ENCODE measurements at regions not wholly inside any gene's neighbourhood (a gene's known extent, or its start where the extent isn't known, plus 50 kb on each side); places are given as distances from the start of the nearest gene placed in this dataset.

DNA sequence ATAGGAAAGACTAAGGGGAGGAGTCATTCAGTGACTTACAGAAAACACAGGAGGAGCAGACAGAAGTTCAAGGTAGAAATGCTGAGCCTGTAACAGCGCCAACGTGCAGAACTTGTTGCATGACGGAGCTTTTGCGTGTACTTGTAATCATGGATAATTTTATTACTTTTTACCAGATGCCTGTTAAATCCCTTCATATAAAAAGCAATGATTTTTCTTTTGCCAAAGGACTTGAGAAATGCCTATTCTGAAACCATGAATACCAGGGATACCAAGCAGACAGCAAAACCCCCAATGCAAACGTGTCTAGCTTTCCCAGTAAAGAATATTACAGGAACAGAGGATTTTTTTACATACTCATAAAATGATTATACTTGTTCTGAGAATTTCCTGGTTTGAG is 163.6 kb upstream of the GSC start:
- no peaks in the 10 kb centered on the region for H3K36me3 ChIP-seq
- TF ChIP-seq, protein P1, sequence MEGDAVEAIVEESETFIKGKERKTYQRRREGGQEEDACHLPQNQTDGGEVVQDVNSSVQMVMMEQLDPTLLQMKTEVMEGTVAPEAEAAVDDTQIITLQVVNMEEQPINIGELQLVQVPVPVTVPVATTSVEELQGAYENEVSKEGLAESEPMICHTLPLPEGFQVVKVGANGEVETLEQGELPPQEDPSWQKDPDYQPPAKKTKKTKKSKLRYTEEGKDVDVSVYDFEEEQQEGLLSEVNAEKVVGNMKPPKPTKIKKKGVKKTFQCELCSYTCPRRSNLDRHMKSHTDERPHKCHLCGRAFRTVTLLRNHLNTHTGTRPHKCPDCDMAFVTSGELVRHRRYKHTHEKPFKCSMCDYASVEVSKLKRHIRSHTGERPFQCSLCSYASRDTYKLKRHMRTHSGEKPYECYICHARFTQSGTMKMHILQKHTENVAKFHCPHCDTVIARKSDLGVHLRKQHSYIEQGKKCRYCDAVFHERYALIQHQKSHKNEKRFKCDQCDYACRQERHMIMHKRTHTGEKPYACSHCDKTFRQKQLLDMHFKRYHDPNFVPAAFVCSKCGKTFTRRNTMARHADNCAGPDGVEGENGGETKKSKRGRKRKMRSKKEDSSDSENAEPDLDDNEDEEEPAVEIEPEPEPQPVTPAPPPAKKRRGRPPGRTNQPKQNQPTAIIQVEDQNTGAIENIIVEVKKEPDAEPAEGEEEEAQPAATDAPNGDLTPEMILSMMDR (IDR thresholded peaks at IDR 0.05; ENCODE audit: borderline replicate concordance) = no peak
- no peak overlapping the region for H3K27ac ChIP-seq (replicated peaks)
- H3K4me3 ChIP-seq = no peak overlapping the region
- intact Hi-C loops (cut with micrococcal nuclease) = no loop called here
- H3K27me3 ChIP-seq (ENCODE audit: low read depth) = peaks cover 8% of the 10 kb centered on the region
- no peaks in the 10 kb centered on the region for H3K9me3 ChIP-seq (replicated peaks)
- no peak for DNase-seq
- peaks cover 16% of the 10 kb centered on the region for H3K4me1 ChIP-seq

DNA sequence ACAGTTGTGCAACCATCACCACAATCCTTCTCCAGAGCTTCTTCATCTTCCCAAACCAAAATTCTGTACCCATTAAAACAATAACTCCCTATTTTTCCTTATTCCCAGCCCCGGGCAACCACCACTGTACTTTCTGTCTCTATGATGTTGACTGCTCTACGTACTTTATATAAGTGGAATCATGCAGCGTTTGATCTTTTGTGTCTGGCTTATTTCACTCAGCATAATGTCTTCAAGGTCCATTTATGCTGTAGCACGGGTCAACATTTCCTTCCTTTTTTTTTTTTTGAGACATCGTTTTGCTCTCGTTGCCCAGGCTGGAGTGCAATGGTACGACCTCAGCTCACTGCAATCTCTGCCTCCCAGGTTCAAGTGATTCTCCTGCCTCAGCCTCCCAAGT is 162.7 kb upstream of the GSC start:
- Histone ChIP-seq H3K27me3 (ENCODE audit: low read depth) (peaks cover 8% of the 10 kb centered on the region), H3K4me3 (no peak overlapping the region), H3K36me3 (no peaks in the 10 kb centered on the region), H3K4me1 (peaks cover 16% of the 10 kb centered on the region), H3K27ac (replicated peaks) (no peak overlapping the region), H3K9me3 (replicated peaks) (no peaks in the 10 kb centered on the region)
- intact Hi-C loops (cut with micrococcal nuclease) = no loop called here
- TF ChIP-seq, protein P1 (IDR thresholded peaks at IDR 0.05; ENCODE audit: borderline replicate concordance) = no peak
- DNase-seq = no peak

DNA sequence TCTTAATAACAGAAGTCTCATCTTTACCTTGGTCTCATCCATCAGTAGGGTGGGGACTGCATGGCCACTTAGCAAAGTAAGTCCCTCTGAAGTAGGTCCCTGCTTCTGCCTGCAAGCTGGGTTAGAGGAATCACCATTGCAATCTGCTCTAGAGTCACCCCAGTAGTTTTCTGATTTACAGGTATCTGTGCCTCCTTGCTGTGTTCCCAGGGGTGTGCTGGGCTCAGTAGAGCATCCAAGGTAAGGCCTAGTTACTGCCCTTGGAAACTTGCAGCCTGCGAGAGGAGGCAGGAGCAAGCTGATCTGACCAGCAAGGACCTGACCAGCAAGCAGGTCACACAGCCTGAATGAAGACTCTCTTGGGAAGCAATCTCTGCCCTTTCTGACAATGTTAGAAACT is 160.8 kb upstream of the GSC start:
- no peaks in the 10 kb centered on the region for H3K4me1 ChIP-seq
- no peaks in the 10 kb centered on the region for H3K36me3 ChIP-seq
- H3K27me3 ChIP-seq (ENCODE audit: low read depth) = peaks cover 5% of the 10 kb centered on the region
- intact Hi-C loops (cut with micrococcal nuclease) = no loop called here
- DNase-seq = no peak
- no peak overlapping the region for H3K4me3 ChIP-seq
- no peak overlapping the region for H3K27ac ChIP-seq (replicated peaks)
- H3K9me3 ChIP-seq (replicated peaks) = no peaks in the 10 kb centered on the region
- TF ChIP-seq, protein P1 (IDR thresholded peaks at IDR 0.05; ENCODE audit: borderline replicate concordance) = no peak

DNA sequence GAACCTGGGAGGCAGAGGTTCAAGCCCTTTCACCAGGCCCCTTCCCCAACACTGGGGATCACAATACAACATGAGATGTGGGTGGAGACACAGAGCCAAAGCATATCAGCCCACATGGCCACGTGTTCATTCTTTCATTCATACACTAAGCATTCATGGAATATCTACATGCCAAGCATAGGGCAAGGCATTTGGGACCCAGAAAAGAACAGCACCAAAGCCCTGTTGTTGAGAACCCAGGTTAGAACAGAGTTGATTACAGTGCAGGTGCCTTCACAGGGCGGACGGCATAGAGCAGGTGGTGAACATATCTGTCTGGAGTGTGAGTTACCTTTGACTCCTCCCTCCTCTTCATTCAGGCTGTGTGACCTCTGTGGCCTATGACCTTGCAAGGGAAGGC is 159.4 kb upstream of the GSC start:
- no peaks in the 10 kb centered on the region for H3K9me3 ChIP-seq (replicated peaks)
- no peak overlapping the region for H3K4me3 ChIP-seq
- no peaks in the 10 kb centered on the region for H3K36me3 ChIP-seq
- DNase-seq = no peak
- no peak overlapping the region for H3K27ac ChIP-seq (replicated peaks)
- intact Hi-C loops (cut with micrococcal nuclease) = no loop called here
- TF ChIP-seq, protein P1 (IDR thresholded peaks at IDR 0.05; ENCODE audit: borderline replicate concordance) = no peak
- H3K4me1 ChIP-seq = no peaks in the 10 kb centered on the region
- H3K27me3 ChIP-seq (ENCODE audit: low read depth) = peaks cover 4% of the 10 kb centered on the region

DNA sequence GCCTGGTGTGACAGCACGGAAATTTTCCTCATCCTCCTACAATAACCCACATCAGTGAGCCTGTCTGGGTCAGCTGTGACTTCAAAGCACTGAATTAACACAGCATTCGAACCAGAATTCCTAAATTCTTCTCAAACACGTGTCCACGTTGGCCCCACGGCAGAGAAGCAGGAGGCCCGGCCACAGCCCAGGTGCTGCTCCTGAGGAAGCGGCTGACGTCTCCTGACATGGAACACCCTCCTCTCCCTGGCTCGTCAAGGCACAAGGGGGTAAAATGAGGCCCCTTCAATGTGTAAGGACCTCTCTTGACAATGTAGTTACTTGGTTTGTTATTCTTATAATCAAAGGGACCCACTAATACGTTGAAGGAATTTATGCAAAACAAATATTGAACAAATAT is 156.3 kb upstream of the GSC start:
- TF ChIP-seq, protein P1 (IDR thresholded peaks at IDR 0.05; ENCODE audit: borderline replicate concordance) = no peak
- intact Hi-C loops (cut with micrococcal nuclease) = no loop called here
- Histone ChIP-seq H3K27ac (replicated peaks) (no peak overlapping the region), H3K27me3 (ENCODE audit: low read depth) (peaks cover 19% of the 10 kb centered on the region), H3K4me1 (no peaks in the 10 kb centered on the region), H3K4me3 (no peak overlapping the region), H3K9me3 (replicated peaks) (no peaks in the 10 kb centered on the region), H3K36me3 (no peaks in the 10 kb centered on the region)
- no peak for DNase-seq

All from left ventricle myocardium inferior (tissue), 1 donor.